HEK293 (cell line): ENCODE measurements at regions not wholly inside any gene's neighbourhood (a gene's known extent, or its start where the extent isn't known, plus 50 kb on each side); places are given as distances from the start of the nearest gene placed in this dataset.

ENCODE experiments used
- ZBTB21 ChIP-seq: fragments of 450-650 bp; formaldehyde crosslinking; IDR thresholded peaks from 2 replicates; pipeline ENCODE4 v1.5.1; 2017; ENCODE audit warnings: missing biosample characterization, missing genetic modification characterization
- ZNF133 ChIP-seq: fragments of 450-650 bp; formaldehyde crosslinking; IDR thresholded peaks from 2 replicates; pipeline ENCODE4 v1.5.1; 2016; ENCODE audit warnings: missing biosample characterization, missing genetic modification characterization
- TF ChIP-seq, protein P1 (sequence below): fragments of 450-650 bp; formaldehyde crosslinking; IDR thresholded peaks from 2 replicates; pipeline ENCODE4 v1.5.1; 2016; ENCODE audit warnings: missing biosample characterization, missing genetic modification characterization
- TF ChIP-seq, protein P2 (sequence below): fragments of 450-650 bp; formaldehyde crosslinking; IDR thresholded peaks from 2 replicates; pipeline ENCODE4 v1.5.1; 2017; ENCODE audit warnings: missing biosample characterization, missing genetic modification characterization
- TF ChIP-seq, protein P3 (sequence below): fragments of 450-650 bp; formaldehyde crosslinking; IDR thresholded peaks from 2 replicates; pipeline ENCODE4 v1.5.1; 2016; ENCODE audit warnings: missing biosample characterization, missing genetic modification characterization

DNA sequence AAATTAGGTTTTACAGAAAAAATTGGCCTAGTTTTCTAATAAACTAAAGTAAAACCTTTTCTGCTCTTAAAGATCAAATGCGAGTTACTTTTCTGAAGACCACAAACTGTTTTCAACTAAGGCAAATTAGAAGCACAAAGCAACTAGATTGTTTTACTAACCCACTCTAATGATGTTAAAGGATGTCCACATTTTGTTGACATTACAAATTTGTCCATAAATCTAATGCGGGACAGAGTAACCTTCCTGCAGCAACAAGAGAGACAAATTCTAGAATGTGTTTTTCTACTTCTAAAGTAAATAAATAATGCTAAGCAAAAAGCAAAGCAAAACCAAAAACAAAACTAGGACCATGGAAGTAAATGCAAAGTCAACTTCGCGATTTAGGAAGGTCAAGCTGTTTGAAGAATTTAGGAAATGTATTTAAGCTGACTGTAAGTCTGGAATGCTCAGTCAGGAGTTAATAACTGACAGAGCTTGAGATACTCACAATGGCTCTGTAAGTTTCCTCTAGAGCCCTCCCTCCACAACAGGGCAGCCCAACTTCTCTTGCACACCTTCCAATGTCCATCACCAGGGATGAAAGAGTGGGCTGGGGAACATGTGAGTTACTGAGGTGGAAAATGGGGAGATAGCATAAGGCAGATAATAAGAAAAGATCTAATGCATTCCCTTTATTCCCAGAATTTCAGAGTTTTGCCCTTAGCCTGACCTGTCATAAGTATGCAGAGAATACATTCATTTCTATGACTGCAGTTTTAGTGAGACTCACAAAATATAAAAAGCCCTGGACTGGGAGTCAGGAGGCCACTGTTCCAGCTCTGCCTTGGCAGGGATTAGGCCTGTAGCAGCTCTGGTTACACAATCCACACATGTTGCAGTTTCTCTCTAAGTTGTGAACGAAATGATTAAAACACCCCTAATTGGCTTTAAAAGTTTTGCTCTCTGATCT, 158.8 kb downstream of the FOXA2 start:
- TF ChIP-seq ZNF133 (tag by site-specific recombination) (no peak), ZBTB21 (no peak)
- TF ChIP-seq, protein P1, sequence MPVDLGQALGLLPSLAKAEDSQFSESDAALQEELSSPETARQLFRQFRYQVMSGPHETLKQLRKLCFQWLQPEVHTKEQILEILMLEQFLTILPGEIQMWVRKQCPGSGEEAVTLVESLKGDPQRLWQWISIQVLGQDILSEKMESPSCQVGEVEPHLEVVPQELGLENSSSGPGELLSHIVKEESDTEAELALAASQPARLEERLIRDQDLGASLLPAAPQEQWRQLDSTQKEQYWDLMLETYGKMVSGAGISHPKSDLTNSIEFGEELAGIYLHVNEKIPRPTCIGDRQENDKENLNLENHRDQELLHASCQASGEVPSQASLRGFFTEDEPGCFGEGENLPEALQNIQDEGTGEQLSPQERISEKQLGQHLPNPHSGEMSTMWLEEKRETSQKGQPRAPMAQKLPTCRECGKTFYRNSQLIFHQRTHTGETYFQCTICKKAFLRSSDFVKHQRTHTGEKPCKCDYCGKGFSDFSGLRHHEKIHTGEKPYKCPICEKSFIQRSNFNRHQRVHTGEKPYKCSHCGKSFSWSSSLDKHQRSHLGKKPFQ, result no peak
- TF ChIP-seq, protein P2, sequence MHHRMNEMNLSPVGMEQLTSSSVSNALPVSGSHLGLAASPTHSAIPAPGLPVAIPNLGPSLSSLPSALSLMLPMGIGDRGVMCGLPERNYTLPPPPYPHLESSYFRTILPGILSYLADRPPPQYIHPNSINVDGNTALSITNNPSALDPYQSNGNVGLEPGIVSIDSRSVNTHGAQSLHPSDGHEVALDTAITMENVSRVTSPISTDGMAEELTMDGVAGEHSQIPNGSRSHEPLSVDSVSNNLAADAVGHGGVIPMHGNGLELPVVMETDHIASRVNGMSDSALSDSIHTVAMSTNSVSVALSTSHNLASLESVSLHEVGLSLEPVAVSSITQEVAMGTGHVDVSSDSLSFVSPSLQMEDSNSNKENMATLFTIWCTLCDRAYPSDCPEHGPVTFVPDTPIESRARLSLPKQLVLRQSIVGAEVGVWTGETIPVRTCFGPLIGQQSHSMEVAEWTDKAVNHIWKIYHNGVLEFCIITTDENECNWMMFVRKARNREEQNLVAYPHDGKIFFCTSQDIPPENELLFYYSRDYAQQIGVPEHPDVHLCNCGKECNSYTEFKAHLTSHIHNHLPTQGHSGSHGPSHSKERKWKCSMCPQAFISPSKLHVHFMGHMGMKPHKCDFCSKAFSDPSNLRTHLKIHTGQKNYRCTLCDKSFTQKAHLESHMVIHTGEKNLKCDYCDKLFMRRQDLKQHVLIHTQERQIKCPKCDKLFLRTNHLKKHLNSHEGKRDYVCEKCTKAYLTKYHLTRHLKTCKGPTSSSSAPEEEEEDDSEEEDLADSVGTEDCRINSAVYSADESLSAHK, result no peak
- TF ChIP-seq, protein P3, sequence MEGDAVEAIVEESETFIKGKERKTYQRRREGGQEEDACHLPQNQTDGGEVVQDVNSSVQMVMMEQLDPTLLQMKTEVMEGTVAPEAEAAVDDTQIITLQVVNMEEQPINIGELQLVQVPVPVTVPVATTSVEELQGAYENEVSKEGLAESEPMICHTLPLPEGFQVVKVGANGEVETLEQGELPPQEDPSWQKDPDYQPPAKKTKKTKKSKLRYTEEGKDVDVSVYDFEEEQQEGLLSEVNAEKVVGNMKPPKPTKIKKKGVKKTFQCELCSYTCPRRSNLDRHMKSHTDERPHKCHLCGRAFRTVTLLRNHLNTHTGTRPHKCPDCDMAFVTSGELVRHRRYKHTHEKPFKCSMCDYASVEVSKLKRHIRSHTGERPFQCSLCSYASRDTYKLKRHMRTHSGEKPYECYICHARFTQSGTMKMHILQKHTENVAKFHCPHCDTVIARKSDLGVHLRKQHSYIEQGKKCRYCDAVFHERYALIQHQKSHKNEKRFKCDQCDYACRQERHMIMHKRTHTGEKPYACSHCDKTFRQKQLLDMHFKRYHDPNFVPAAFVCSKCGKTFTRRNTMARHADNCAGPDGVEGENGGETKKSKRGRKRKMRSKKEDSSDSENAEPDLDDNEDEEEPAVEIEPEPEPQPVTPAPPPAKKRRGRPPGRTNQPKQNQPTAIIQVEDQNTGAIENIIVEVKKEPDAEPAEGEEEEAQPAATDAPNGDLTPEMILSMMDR, result no peak
